ENCODE measurements at regions not wholly inside any gene's neighbourhood (a gene's known extent, or its start where the extent isn't known, plus 50 kb on each side); places are given as distances from the start of the nearest gene placed in this dataset.

- TF ChIP-seq CTCF (IDR thresholded peaks at IDR 0.05; ENCODE audit: insufficient read depth, low read depth, low read length) (no peak), EZH2 (IDR thresholded peaks at IDR 0.05; ENCODE audit: insufficient read depth, low read length) (no peak)
These were observed 1095.7 kb upstream of the TENM3 start for GRCh38 chr4:181147416-181147951.
